Kidney (tissue), 13 donors: ENCODE measurements at regions not wholly inside any gene's neighbourhood (a gene's known extent, or its start where the extent isn't known, plus 50 kb on each side); places are given as distances from the start of the nearest gene placed in this dataset.

ENCODE experiments used
- DNase-seq, 5 donors: peaks; one replicate each; pipeline ENCODE4 v3.0.0-alpha.2; 2013 to 2020
- FAIRE-seq: peaks from 2 replicates; lab custom pipeline; 2012; peaks lifted over from hg19 to GRCh38; lab: Jason Lieb, UNC
- H3K27ac ChIP-seq, 2 donors: one replicate each; pipeline ENCODE4 v1.7.0; 2013; ENCODE audit warnings: low read depth in 2 of 2, low read length in 2 of 2, inconsistent platforms in 1 of 2
- H3K27me3 ChIP-seq: one replicate; pipeline ENCODE4 v1.7.1; 2013; ENCODE audit warnings: low read length, inconsistent platforms; ENCODE audit not compliant: control insufficient read depth, insufficient read depth
- H3K36me3 ChIP-seq, 3 donors: one replicate each; pipeline versions ENCODE4 v1.7.0 to v1.7.1; 2013; ENCODE audit warnings: low read length in 3 of 3, control low read depth in 1 of 3, inconsistent platforms in 1 of 3; ENCODE audit not compliant: insufficient read depth in 3 of 3, control insufficient read depth in 2 of 3
- H3K4me1 ChIP-seq, 3 donors: one replicate each; pipeline versions ENCODE4 v1.7.0 to v1.7.1; 2013; ENCODE audit warnings: low read length in 3 of 3, inconsistent platforms in 1 of 3, low read depth in 1 of 3; ENCODE audit not compliant: control insufficient read depth in 2 of 3, insufficient read depth in 2 of 3
- H3K4me3 ChIP-seq, 3 donors: one replicate each; pipeline versions ENCODE4 v1.7.0 to v1.8.1; 2013; ENCODE audit warnings: low read length in 3 of 3, control low read depth in 1 of 3, inconsistent platforms in 1 of 3
- H3K9ac ChIP-seq, 3 donors: one replicate each; pipeline versions ENCODE4 v1.7.0 to v1.7.1; 2013; ENCODE audit warnings: low read length in 3 of 3, control low read depth in 1 of 3, inconsistent platforms in 1 of 3
- H3K9me3 ChIP-seq, 3 donors: one replicate each; pipeline versions ENCODE4 v1.7.0 to v1.7.1; 2013; ENCODE audit warnings: low read length in 3 of 3, control low read depth in 1 of 3, inconsistent platforms in 1 of 3; ENCODE audit not compliant: control insufficient read depth in 2 of 3, insufficient read depth in 1 of 3
- CTCF ChIP-seq: IDR thresholded peaks from 3 replicates; pipeline ENCODE4 v1.5.1; 2012; ENCODE audit warnings: mild to moderate bottlenecking, moderate library complexity, borderline replicate concordance; ENCODE audit not compliant: insufficient read depth; ENCODE audit errors: extremely low read depth
- intact Hi-C: fragments of 100-400 bp; cut with DNase I; formaldehyde crosslinking; loops from one replicate; pipeline ENCODE4 v1.11.1; 2022
- donor health status: control.
- donor health status: control.
- donor health status: control.
- donor health status: control.
- donor health status: control.
- donor health status: DM: yes; HTN: yes; CAD: no.
- donor health status: Normal renal cell carcinoma (clear cell type).

GRCh38 chr3:22982981-22983587 lies 220.0 kb upstream of the UBE2E2 start:
- TF ChIP-seq CTCF: no peak
- FAIRE-seq (no peak), DNase-seq (no peak)
- Histone ChIP-seq H3K36me3 (no peaks in the 10 kb centered on the region), H3K27ac (no peak overlapping the region), H3K27me3 (no peaks in the 10 kb centered on the region), H3K4me3 (no peak overlapping the region), H3K9ac (no peak overlapping the region), H3K9me3 (peaks cover 0 to 8% (median 0%) of the 10 kb centered on the region in 3 donors), H3K4me1 (peaks cover 0 to 9% (median 0%) of the 10 kb centered on the region in 3 donors)
- intact Hi-C loops: no loop called here

GRCh38 chr3:22986958-22987357 lies 216.2 kb upstream of the UBE2E2 start:
- intact Hi-C loops: no loop called here
- peaks cover 0 to 20% (median 0%) of the 10 kb centered on the region in 3 donors for H3K4me1 ChIP-seq

GRCh38 chr3:22988566-22988965 lies 214.6 kb upstream of the UBE2E2 start:
- peak; percentile 68 for FAIRE-seq
- intact Hi-C loops: no loop called here
- no peaks in the 10 kb centered on the region for H3K36me3 ChIP-seq
- peak in 1 of 5 donors; percentile 38 for DNase-seq
- no peaks in the 10 kb centered on the region for H3K27me3 ChIP-seq
- H3K27ac ChIP-seq: no peak overlapping the region
- no peak overlapping the region for H3K9ac ChIP-seq
- no peak overlapping the region for H3K4me3 ChIP-seq
- peaks cover 0 to 8% (median 0%) of the 10 kb centered on the region in 3 donors for H3K9me3 ChIP-seq
- peaks cover 0 to 20% (median 0%) of the 10 kb centered on the region in 3 donors for H3K4me1 ChIP-seq
- no peak for TF ChIP-seq CTCF

More at GRCh38 chr3:22986958-22987357, 216.2 kb upstream of the UBE2E2 start:
- Histone ChIP-seq H3K4me3 (peak overlapping the region in 1 of 3 donors; percentile 14), H3K9me3 (peaks cover 0 to 8% (median 0%) of the 10 kb centered on the region in 3 donors), H3K27me3 (no peaks in the 10 kb centered on the region), H3K36me3 (no peaks in the 10 kb centered on the region), H3K9ac (no peak overlapping the region), H3K27ac (peak overlapping the region in 1 of 2 donors; percentile 47)
- no peak for FAIRE-seq
- no peak for DNase-seq
- no peak for TF ChIP-seq CTCF

GRCh38 chr3:22989716-22990115 lies 213.4 kb upstream of the UBE2E2 start:
- intact Hi-C loops: no loop called here
- H3K36me3 ChIP-seq: no peaks in the 10 kb centered on the region
- no peak for FAIRE-seq
- H3K27ac ChIP-seq: no peak overlapping the region
- no peak overlapping the region for H3K4me3 ChIP-seq
- DNase-seq: no peak
- no peaks in the 10 kb centered on the region for H3K27me3 ChIP-seq
- no peak overlapping the region for H3K9ac ChIP-seq
- H3K9me3 ChIP-seq: peaks cover 0 to 8% (median 0%) of the 10 kb centered on the region in 3 donors
- H3K4me1 ChIP-seq: peaks cover 0 to 20% (median 0%) of the 10 kb centered on the region in 3 donors
- no peak for TF ChIP-seq CTCF
